Fibroblast of skin of left quadriceps (primary cell): ENCODE measurements at regions not wholly inside any gene's neighbourhood (a gene's known extent, or its start where the extent isn't known, plus 50 kb on each side); places are given as distances from the start of the nearest gene placed in this dataset.

Experiments
- DNase-seq, 2 experiments: peaks; one replicate each; pipeline ENCODE4 v3.0.0-alpha.2; 2013; ENCODE audit warnings: low read depth in 2 of 2

- no peak for DNase-seq
Observed at GRCh38 chr4:188536826-188537225, 397.6 kb downstream of the TRIML1 start.

DNA sequence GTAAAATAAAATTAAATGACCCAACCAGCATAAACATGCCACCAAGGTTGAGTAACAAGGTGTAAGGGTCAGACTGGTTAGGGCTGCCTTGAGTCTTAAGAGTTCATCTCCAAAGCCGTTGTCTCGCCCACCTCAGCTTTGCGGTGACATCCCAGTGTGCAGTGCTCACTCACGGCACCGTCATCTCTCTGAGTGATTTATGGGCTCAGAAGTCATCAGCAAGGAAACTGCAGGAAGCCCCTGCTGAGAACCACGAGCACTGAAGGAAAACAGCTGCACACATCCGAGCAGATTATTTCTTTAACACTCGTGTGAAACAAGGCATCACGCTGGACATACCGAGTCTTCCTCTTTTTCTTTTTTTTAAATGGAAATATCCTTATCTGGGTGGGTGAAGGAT lies 411.1 kb downstream of the TRIML1 start:
- DNase-seq, result peak in 1 of 2 experiments; percentile 18

DNA sequence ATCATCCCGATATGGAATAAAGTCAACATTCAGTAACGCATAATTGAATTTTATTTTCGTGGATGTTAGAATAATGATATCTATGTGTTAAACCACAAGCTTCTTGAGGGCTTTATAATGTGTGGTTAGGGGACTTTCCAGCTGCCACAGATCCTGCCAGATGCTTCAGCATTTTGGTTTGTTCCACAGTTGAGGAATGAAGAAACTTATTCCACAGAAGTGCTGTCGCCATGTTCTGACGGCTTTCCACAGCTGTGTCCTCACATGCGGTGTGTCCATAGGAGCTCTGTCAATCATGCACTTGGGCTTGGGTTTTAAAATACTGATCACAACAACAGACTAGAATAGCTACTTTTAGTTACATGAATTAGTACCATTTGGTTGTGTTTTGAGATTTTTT lies 411.9 kb downstream of the TRIML1 start:
- DNase-seq, result peak; percentile 31 to 35

GRCh38 chr4:188552741-188553275 lies 413.6 kb downstream of the TRIML1 start:
- DNase-seq, result peak in 1 of 2 experiments; percentile 24

GRCh38 chr4:188554413-188554812 lies 415.2 kb downstream of the TRIML1 start:
- no peak for DNase-seq

DNA sequence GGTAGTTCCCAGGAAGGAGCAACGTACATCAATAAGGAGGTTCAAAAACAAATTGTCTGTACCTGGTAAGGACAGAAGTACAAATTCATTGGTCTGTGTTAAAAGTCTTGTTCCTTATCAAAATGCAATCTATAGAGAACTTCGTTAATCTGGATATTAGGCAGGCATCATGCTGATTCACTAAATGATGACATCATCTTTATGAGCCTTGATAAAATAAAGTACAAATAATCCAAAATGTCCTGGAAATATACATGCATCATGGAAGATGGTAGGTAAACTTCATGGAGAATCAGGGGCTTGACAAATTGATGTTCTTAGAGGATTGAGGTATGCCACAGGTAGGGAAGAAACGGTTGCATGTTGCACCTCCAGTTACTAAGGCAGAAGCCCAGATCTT lies 433.9 kb downstream of the TRIML1 start:
- no peak for DNase-seq

GRCh38 chr4:188578657-188579056 lies 439.4 kb downstream of the TRIML1 start:
- no peak for DNase-seq

- DNase-seq, result peak; percentile 20 to 26
Observed at GRCh38 chr4:188596021-188596420, 456.8 kb downstream of the TRIML1 start.

- DNase-seq, result no peak
Observed at GRCh38 chr4:188603646-188604045, 464.4 kb downstream of the TRIML1 start.

DNA sequence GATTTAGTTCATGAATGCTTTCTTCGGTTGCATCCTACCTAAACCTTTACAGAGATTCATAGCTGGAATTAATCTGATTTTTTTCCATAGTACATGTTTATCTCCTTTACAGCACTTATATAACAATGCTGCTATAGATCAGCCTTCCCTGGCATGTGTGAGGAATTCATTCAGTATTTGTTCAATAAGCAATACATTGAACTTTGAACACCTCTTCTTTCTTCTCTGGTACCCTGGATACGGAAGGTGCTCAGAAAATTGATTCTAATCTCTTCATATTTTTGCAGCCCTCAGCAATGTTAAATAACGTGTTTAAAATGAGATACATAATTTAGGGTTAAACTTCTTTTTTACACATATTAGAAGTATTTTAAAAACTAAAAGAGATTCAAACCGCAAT lies 467.4 kb downstream of the TRIML1 start:
- DNase-seq, result no peak

- DNase-seq, result no peak
Observed at GRCh38 chr4:188611143-188611542, 471.9 kb downstream of the TRIML1 start.

- no peak for DNase-seq
Observed at GRCh38 chr4:188612659-188613058, 473.4 kb downstream of the TRIML1 start.

GRCh38 chr4:188613976-188614375 lies 474.7 kb downstream of the TRIML1 start:
- no peak for DNase-seq

DNA sequence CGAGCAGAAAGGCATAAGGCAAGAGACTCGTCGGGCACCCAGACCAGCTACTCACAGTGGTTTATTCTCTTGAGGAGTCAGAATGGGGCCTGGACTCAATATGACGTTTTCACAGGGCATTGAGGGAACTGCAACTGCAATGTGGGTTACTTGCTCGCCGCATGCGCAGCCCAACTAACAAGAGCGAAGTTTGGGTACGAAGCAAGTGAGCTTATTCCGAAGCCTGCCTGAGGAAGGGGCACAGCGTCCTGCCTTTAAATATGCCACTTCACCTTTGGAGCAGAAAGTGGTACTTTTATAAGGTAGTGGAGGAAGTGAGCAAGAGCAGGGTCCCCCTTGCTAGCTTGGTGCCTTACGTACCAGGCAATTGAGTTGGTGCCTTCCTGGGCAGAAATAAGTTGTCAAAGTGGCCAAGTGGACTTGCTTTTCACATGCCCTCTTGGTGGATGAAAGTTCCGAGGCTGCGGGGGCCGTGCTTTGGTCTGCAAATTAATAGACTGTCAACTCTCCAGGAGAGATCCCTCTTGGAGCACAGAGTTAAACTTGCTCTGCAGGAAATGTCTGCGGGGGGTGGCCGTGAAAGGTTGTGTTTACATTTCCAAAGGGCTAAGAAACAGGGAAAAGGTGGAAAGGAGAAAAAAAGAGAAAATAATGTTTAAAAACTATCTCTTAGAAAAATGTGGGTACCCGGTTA lies 480.4 kb downstream of the TRIML1 start:
- DNase-seq, result no peak

- no peak for DNase-seq
Observed at GRCh38 chr4:188620608-188621007, 481.4 kb downstream of the TRIML1 start.

DNA sequence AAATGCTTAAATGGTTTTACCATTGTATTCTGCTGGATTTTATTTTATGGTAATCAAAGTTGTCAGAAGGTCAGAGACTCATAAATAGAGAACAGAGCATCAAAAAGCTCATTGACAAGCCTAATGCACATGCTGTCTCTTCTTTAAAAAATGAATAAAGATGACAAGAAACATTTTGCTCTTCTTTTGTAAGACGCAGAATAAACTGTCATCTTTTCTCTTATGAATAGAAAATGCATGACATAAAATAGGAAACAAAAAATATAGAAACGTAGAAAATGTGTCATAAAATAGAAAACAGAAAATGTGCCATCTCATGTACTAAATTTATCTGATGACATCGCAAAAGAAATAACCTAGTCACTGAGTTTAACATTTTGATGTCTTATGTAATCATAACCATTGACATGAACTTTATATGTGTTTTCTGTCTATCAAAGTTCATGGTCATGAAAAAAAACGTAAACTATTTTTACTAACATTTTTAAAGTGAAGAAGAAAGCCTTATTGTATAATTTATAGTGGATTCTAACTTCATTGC lies 484.1 kb downstream of the TRIML1 start:
- no peak for DNase-seq

DNA sequence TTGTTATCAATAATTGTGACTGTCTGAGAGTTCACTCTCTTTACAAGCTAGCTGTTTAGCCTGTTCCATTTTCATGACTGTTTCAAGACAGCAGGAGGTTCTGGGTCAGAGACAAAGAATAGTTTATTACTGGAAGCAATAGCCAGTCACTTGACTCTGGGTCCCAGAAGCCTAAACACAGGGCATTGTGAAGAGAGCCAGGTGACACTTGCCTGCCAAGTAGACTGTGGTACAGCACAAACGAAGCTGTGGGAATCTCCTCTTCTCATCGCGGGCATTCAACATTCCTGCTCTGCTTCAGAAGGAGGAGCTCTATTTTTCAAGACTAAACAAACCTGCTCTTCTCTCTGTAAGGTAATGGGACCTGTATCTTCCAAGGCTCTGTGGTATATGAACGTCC lies 485.1 kb downstream of the TRIML1 start:
- no peak for DNase-seq

GRCh38 chr4:188627892-188628291 lies 488.7 kb downstream of the TRIML1 start:
- DNase-seq, result no peak

DNA sequence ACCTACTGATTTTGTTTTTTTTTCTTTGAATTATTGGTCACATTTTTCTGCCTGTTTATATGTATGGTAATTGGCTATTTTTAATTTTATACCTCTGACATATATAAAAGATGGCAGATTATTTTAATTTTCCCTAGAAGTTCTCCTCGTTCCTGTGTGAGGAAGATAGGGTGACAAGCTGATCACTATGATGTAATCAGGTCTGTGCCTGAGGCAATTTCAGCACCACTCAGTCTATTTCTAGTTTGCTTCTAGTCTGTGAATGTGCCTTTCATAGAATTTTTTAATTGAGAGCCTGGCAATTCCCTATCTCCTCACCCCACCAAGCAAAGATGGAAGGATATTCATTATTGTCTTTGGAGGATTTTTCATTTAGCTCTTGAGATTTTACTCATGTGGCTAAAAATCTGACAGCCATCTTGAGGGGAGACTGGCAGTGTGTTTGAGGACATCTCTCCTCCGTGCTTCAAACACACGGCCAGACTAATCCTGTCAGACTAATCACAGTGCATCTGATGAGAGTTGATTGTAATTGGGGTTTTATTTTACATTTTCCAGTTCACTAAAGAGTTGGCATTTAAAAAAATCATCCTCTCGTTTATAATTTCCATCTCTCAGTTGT lies 500.3 kb downstream of the TRIML1 start:
- no peak for DNase-seq

GRCh38 chr4:188647820-188648370 lies 508.7 kb downstream of the TRIML1 start:
- no peak for DNase-seq

- no peak for DNase-seq
Observed at GRCh38 chr4:188649635-188650034, 510.4 kb downstream of the TRIML1 start.

DNA sequence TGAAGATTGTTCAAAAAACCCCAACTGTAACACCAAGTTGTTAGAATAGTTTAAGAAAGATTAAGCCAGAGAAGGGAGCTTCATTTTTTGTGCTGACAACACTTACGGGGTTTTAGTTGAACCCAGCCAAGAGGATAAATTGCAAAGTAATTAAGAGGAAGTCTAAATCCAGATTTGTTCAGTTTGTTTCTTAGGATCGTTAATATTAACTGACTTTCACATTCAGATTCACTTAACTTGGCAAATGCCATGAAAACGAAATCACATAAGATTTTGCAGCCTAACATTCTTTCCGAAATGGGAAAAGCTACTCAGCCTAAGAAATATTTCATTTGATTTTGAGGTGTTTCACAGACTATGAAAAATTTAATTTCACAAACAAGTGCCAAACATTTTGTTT lies 511.3 kb downstream of the TRIML1 start:
- DNase-seq, result no peak

GRCh38 chr4:188657365-188657764 lies 518.1 kb downstream of the TRIML1 start:
- no peak for DNase-seq
